ENCODE measurements at regions not wholly inside any gene's neighbourhood (a gene's known extent, or its start where the extent isn't known, plus 50 kb on each side); places are given as distances from the start of the nearest gene placed in this dataset.

- no peak for TF ChIP-seq CTCF (IDR thresholded peaks at IDR 0.05; ENCODE audit: insufficient read depth, low read length, poor library complexity, severe bottlenecking)
- Histone ChIP-seq H3K36me3 (ENCODE audit: control insufficient read depth, insufficient read depth, low read length) (no peaks in the 10 kb centered on the region), H3K4me3 (replicated peaks; ENCODE audit: low read depth, low read length) (no peak overlapping the region), H3K27me3 (replicated peaks; ENCODE audit: control insufficient read depth, insufficient read depth, low read length) (no peaks in the 10 kb centered on the region; the same call in 1 of the 2 replicates)
- no peak for DNase-seq (ENCODE audit: extremely low read depth, insufficient read length)
Measured at GRCh38 chr16:86120201-86121192, 221.5 kb downstream of the IRF8 start.

DNA sequence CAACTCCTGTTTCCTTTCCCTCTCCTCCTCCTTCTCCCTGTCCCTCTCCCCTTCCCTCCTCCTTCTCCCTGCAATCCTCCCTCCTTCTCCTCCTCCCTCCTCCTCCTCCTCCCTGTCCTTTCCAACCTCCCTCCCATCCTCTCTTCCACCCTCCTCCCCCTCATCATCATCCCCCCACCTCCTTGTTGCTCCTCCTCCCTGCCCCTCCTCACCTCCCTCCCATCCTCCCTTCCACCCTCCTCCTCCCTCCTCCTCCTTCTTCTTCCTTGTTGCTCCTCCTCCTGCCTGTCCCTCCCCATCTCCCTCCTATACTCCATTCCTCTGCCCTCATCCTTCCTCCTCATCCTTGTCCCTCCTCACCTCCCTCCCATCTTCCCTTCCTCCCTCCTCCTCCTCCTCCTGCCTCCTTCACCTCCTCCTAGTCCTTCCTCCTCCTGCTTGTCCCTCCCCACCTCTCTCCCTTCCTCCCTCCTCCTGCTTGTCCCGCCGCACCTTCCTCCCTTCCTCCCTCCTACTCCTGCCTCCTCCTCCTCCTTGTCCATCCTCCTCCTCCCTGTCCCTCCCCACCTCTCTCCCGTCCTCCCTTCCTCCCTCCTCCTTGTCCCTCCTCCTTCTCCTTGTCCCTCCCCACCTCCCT lies 222.5 kb downstream of the IRF8 start:
- no peak for TF ChIP-seq CTCF (IDR thresholded peaks at IDR 0.05; ENCODE audit: insufficient read depth, low read length, poor library complexity, severe bottlenecking)
- DNase-seq (ENCODE audit: extremely low read depth, insufficient read length), result no peak
- no peak overlapping the region for H3K4me3 ChIP-seq (replicated peaks; ENCODE audit: low read depth, low read length)
- no peaks in the 10 kb centered on the region for H3K36me3 ChIP-seq (ENCODE audit: control insufficient read depth, insufficient read depth, low read length)
- no peaks in the 10 kb centered on the region; the same call in 1 of the 2 replicates for H3K27me3 ChIP-seq (replicated peaks; ENCODE audit: control insufficient read depth, insufficient read depth, low read length)

DNA sequence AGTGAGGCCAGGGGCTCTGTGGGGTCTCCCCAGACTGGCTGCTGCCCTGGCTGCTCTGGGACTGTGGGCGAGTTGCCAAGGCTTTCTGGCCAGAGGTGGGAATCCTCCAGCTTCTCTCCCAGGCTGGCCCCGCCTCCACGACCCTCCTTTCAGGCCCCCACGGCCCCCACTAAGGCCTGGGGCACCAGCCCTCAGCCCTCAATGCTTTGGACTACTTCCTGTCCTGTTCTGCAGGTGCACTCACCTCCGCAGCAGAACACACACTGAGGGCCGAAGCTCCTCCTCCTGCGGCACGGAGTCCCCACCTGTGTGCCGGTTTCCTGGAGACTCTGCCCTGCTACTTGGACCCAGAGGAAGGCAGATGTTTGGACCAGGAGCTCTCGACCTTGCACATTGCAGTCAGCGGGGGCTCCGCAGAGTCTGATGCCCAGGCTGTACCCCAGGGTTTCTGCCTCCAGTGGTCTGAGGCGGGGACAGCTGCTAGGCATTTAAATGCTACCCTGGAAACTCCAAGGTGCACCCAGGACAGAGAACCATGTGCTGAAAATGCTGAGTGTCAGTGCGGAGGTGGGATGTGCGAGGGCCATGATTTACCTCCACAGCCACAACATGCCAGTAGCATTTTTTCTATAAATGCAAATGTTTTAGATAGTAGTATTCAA lies 223.8 kb downstream of the IRF8 start:
- no peak for TF ChIP-seq CTCF (IDR thresholded peaks at IDR 0.05; ENCODE audit: insufficient read depth, low read length, poor library complexity, severe bottlenecking)
- H3K36me3 ChIP-seq (ENCODE audit: control insufficient read depth, insufficient read depth, low read length), result no peaks in the 10 kb centered on the region
- no peaks in the 10 kb centered on the region; the same call in 1 of the 2 replicates for H3K27me3 ChIP-seq (replicated peaks; ENCODE audit: control insufficient read depth, insufficient read depth, low read length)
- no peak for DNase-seq (ENCODE audit: extremely low read depth, insufficient read length)
- H3K4me3 ChIP-seq (replicated peaks; ENCODE audit: low read depth, low read length), result no peak overlapping the region

DNA sequence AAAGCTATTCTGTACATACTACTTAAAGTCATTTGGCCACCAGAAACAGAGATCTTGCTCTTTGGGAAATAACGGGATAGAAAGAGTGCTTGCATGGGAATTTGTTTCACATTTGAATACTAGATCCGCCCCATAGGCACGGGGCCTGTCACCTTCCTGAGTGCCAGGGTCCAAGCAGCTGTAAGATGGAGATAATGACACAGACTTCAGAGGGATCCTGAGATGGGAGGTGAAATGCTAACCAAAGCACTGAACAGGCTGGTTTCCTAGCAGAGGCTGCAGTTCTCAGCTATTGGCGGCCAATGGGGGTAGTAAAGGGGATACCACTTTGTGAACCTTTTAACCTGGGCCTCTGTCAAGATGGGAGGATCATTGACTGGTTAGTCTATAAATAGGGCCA lies 225.4 kb downstream of the IRF8 start:
- H3K4me3 ChIP-seq (replicated peaks; ENCODE audit: low read depth, low read length), result no peak overlapping the region
- 0 out of 2 replicates have a peak, but pooled peaks cover 2% of the 10 kb centered on the region for H3K27me3 ChIP-seq (replicated peaks; ENCODE audit: control insufficient read depth, insufficient read depth, low read length)
- DNase-seq (ENCODE audit: extremely low read depth, insufficient read length), result no peak
- no peak for TF ChIP-seq CTCF (IDR thresholded peaks at IDR 0.05; ENCODE audit: insufficient read depth, low read length, poor library complexity, severe bottlenecking)
- no peaks in the 10 kb centered on the region for H3K36me3 ChIP-seq (ENCODE audit: control insufficient read depth, insufficient read depth, low read length)

DNA sequence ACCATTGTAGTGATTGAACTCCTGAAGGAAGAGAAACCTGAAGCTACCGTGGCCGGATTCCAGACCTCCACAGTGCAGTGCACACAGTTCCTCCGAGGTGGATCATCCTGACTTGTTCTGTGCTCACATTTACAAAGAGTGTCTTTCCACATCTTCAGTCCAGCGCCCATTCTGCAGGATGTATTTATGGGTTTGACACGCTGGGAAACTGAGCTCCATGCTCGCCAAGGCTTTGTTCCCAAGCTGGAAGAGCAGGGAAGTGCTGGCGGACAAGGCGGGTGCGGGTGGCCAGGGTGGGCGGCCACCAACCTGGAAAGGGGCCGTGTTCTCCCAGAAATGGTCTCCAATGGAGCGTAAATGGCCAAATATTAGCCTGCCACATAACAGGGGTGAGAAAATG lies 227.9 kb downstream of the IRF8 start:
- DNase-seq (ENCODE audit: extremely low read depth, insufficient read length), result no peak
- Histone ChIP-seq H3K4me3 (replicated peaks; ENCODE audit: low read depth, low read length) (no peak overlapping the region), H3K27me3 (replicated peaks; ENCODE audit: control insufficient read depth, insufficient read depth, low read length) (0 out of 2 replicates have a peak, but pooled peaks cover 2% of the 10 kb centered on the region), H3K36me3 (ENCODE audit: control insufficient read depth, insufficient read depth, low read length) (no peaks in the 10 kb centered on the region)
- no peak for TF ChIP-seq CTCF (IDR thresholded peaks at IDR 0.05; ENCODE audit: insufficient read depth, low read length, poor library complexity, severe bottlenecking)

All from GM06990 (cell line).